ENCODE measurements at regions not wholly inside any gene's neighbourhood (a gene's known extent, or its start where the extent isn't known, plus 50 kb on each side); places are given as distances from the start of the nearest gene placed in this dataset.

GRCh38 chr3:55200906-55201305 lies 273.0 kb upstream of the LRTM1 start:
- Histone ChIP-seq H3K79me2 (ENCODE audit: insufficient read depth, low read length) (no peaks in the 10 kb centered on the region), H3K36me3 (ENCODE audit: insufficient read depth, low read length) (no peaks in the 10 kb centered on the region), H3F3A (ENCODE audit: insufficient read depth, low read length) (no peaks in the 10 kb centered on the region), H3K4me2 (ENCODE audit: low read length) (no peak overlapping the region), H4K20me1 (ENCODE audit: insufficient read depth, low read length) (no peaks in the 10 kb centered on the region), H2AFZ (ENCODE audit: low read length) (no peak overlapping the region), H3K27ac (ENCODE audit: low read depth, low read length, poor library complexity, severe bottlenecking) (no peak overlapping the region), H3K4me1 (ENCODE audit: insufficient read depth, low read length, severe bottlenecking) (no peaks in the 10 kb centered on the region), H3K27me3 (ENCODE audit: insufficient read depth, low read length) (no peaks in the 10 kb centered on the region), H3K9me3 (ENCODE audit: low read length) (no peaks in the 10 kb centered on the region), H3K9ac (ENCODE audit: low read length) (no peak overlapping the region), H3K9me2 (ENCODE audit: low read depth, low read length) (no peaks in the 10 kb centered on the region), H3K4me3 (ENCODE audit: low read depth, low read length, poor library complexity, severe bottlenecking) (no peak overlapping the region)
- TF ChIP-seq EZH2 (IDR thresholded peaks at IDR 0.05; ENCODE audit: borderline replicate concordance, low read length) (no peak), CTCF (IDR thresholded peaks at IDR 0.05; ENCODE audit: low read length) (no peak)

GRCh38 chr3:55198554-55198953 lies 270.7 kb upstream of the LRTM1 start:
- no peaks in the 10 kb centered on the region for H4K20me1 ChIP-seq (ENCODE audit: insufficient read depth, low read length)
- H3K27me3 ChIP-seq (ENCODE audit: insufficient read depth, low read length): no peaks in the 10 kb centered on the region
- no peaks in the 10 kb centered on the region for H3K4me1 ChIP-seq (ENCODE audit: insufficient read depth, low read length, severe bottlenecking)
- H3K4me2 ChIP-seq (ENCODE audit: low read length): no peak overlapping the region
- H3K79me2 ChIP-seq (ENCODE audit: insufficient read depth, low read length): no peaks in the 10 kb centered on the region
- H2AFZ ChIP-seq (ENCODE audit: low read length): no peak overlapping the region
- TF ChIP-seq EZH2 (IDR thresholded peaks at IDR 0.05; ENCODE audit: borderline replicate concordance, low read length) (no peak), CTCF (IDR thresholded peaks at IDR 0.05; ENCODE audit: low read length) (no peak)
- H3K9ac ChIP-seq (ENCODE audit: low read length): no peak overlapping the region
- H3K36me3 ChIP-seq (ENCODE audit: insufficient read depth, low read length): no peaks in the 10 kb centered on the region
- H3K9me3 ChIP-seq (ENCODE audit: low read length): no peaks in the 10 kb centered on the region
- H3K9me2 ChIP-seq (ENCODE audit: low read depth, low read length): no peaks in the 10 kb centered on the region
- H3F3A ChIP-seq (ENCODE audit: insufficient read depth, low read length): no peaks in the 10 kb centered on the region
- no peak overlapping the region for H3K4me3 ChIP-seq (ENCODE audit: low read depth, low read length, poor library complexity, severe bottlenecking)
- H3K27ac ChIP-seq (ENCODE audit: low read depth, low read length, poor library complexity, severe bottlenecking): no peak overlapping the region

- H3K27me3 ChIP-seq (ENCODE audit: insufficient read depth, low read length): no peaks in the 10 kb centered on the region
- no peak overlapping the region for H3K9ac ChIP-seq (ENCODE audit: low read length)
- no peak for TF ChIP-seq EZH2 (IDR thresholded peaks at IDR 0.05; ENCODE audit: borderline replicate concordance, low read length)
- TF ChIP-seq CTCF (IDR thresholded peaks at IDR 0.05; ENCODE audit: low read length): no peak
- H3K9me2 ChIP-seq (ENCODE audit: low read depth, low read length): no peaks in the 10 kb centered on the region
- H3K9me3 ChIP-seq (ENCODE audit: low read length): no peaks in the 10 kb centered on the region
- H3K4me3 ChIP-seq (ENCODE audit: low read depth, low read length, poor library complexity, severe bottlenecking): no peak overlapping the region
- H4K20me1 ChIP-seq (ENCODE audit: insufficient read depth, low read length): no peaks in the 10 kb centered on the region
- no peaks in the 10 kb centered on the region for H3F3A ChIP-seq (ENCODE audit: insufficient read depth, low read length)
- no peaks in the 10 kb centered on the region for H3K4me1 ChIP-seq (ENCODE audit: insufficient read depth, low read length, severe bottlenecking)
- H3K4me2 ChIP-seq (ENCODE audit: low read length): no peak overlapping the region
- no peaks in the 10 kb centered on the region for H3K79me2 ChIP-seq (ENCODE audit: insufficient read depth, low read length)
- no peak overlapping the region for H2AFZ ChIP-seq (ENCODE audit: low read length)
- no peak overlapping the region for H3K27ac ChIP-seq (ENCODE audit: low read depth, low read length, poor library complexity, severe bottlenecking)
- H3K36me3 ChIP-seq (ENCODE audit: insufficient read depth, low read length): no peaks in the 10 kb centered on the region
Measured at GRCh38 chr3:55197021-55197420, 269.2 kb upstream of the LRTM1 start.

Measured in OCI-LY1 (cell line).